Mucosa of rectum (tissue), 2 donors: ENCODE measurements at regions not wholly inside any gene's neighbourhood (a gene's known extent, or its start where the extent isn't known, plus 50 kb on each side); places are given as distances from the start of the nearest gene placed in this dataset.
"Not testable (repeated sequence)": the region's sequence is repeated elsewhere in the genome, so short reads cannot be mapped to it uniquely, and the experiment has no call there.

Source experiments
- H3K27ac ChIP-seq, 2 donors: one replicate each; pipeline ENCODE4 v1.7.0; 2013; ENCODE audit warnings: inconsistent platforms in 2 of 2, low read depth in 2 of 2, low read length in 2 of 2
- H3K27me3 ChIP-seq, 2 donors: one replicate each; pipeline ENCODE4 v1.7.0; 2013; ENCODE audit warnings: low read length in 2 of 2; ENCODE audit not compliant: control insufficient read depth in 2 of 2, insufficient read depth in 2 of 2
- H3K36me3 ChIP-seq, 2 donors: one replicate each; pipeline ENCODE4 v1.7.0; 2013; ENCODE audit warnings: low read length in 2 of 2; ENCODE audit not compliant: control insufficient read depth in 2 of 2, insufficient read depth in 2 of 2
- H3K4me1 ChIP-seq, 2 donors: one replicate each; pipeline ENCODE4 v1.7.0; 2013; ENCODE audit warnings: low read length in 2 of 2, mild to moderate bottlenecking in 1 of 2; ENCODE audit not compliant: control insufficient read depth in 2 of 2, insufficient read depth in 2 of 2
- H3K4me3 ChIP-seq, 2 donors: one replicate each; pipeline ENCODE4 v1.7.0; 2013; ENCODE audit warnings: low read length in 2 of 2
- H3K9ac ChIP-seq, 2 donors: one replicate each; pipeline ENCODE4 v1.7.0; 2013; ENCODE audit warnings: low read length in 2 of 2, low read depth in 1 of 2, mild to moderate bottlenecking in 1 of 2
- H3K9me3 ChIP-seq, 2 donors: one replicate each; pipeline ENCODE4 v1.7.0; 2013; ENCODE audit warnings: low read length in 2 of 2; ENCODE audit not compliant: control insufficient read depth in 2 of 2
- donor health status: healthy.
- donor health status: Normal muscosa, but diverticular disease.

- Histone ChIP-seq H3K36me3 (no peaks in the 10 kb centered on the region), H3K9ac (no peak overlapping the region), H3K27ac (no peak overlapping the region), H3K9me3 (no peaks in the 10 kb centered on the region), H3K4me1 (no peaks in the 10 kb centered on the region), H3K27me3 (no peaks in the 10 kb centered on the region), H3K4me3 (no peak overlapping the region)
Observed at GRCh38 chr13:89205856-89206520, 1534.8 kb downstream of the SLITRK5 start.

GRCh38 chr13:89212186-89212585, 1541.0 kb downstream of the SLITRK5 start:
- Histone ChIP-seq H3K4me3 (no peak overlapping the region), H3K36me3 (no peaks in the 10 kb centered on the region), H3K27ac (no peak overlapping the region), H3K4me1 (no peaks in the 10 kb centered on the region), H3K9me3 (no peaks in the 10 kb centered on the region), H3K27me3 (no peaks in the 10 kb centered on the region), H3K9ac (no peak overlapping the region)

DNA sequence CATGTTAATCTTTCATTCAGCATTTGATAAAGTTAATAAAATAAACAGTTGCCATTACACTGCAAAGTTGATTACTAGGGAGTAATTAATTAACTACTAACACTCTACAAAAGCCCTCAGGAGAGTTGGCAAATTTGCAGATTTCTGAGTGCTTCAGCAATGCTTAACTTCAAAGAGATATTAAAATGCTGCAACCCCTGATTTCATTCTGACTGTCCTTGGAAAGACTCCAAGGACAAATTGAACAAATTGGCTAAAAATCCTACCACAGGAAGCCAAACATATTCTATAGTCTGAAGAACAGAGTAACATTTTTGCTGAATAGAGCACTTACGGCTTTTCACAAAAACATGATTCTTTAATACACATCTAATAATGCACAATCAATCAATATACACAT, 1543.0 kb downstream of the SLITRK5 start:
- Histone ChIP-seq H3K4me1 (no peaks in the 10 kb centered on the region), H3K4me3 (no peak overlapping the region), H3K27ac (no peak overlapping the region), H3K27me3 (no peaks in the 10 kb centered on the region), H3K9me3 (no peaks in the 10 kb centered on the region), H3K9ac (no peak overlapping the region), H3K36me3 (no peaks in the 10 kb centered on the region)

DNA sequence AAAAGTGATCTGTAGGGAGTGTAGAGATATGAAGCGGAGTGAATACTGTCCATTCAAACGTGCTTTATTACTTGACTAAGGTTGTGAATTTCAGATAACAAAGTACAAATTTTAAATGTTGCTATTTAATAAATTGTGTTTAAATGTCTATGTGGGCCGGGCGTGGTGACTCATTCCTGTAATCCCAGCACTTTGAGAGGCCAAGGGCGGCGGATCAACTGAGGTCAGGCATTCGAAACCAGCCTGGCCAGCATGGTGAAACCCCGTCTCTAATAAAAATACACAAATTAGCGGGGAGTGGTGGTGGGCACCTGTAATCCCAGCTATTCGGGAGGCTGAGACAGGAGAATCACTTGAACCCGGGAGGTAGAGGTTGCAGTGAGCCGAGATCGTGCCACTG, 1544.1 kb downstream of the SLITRK5 start:
- H3K9me3 ChIP-seq, H3K27me3 ChIP-seq, H3K9ac ChIP-seq, H3K27ac ChIP-seq, H3K4me1 ChIP-seq, H3K36me3 ChIP-seq, H3K4me3 ChIP-seq: not testable (repeated sequence)

- H3K9ac ChIP-seq = no peak overlapping the region
- H3K9me3 ChIP-seq = peaks cover 4% of the 10 kb centered on the region in 2 donors
- H3K27me3 ChIP-seq = no peaks in the 10 kb centered on the region
- no peaks in the 10 kb centered on the region for H3K4me1 ChIP-seq
- no peaks in the 10 kb centered on the region for H3K36me3 ChIP-seq
- no peak overlapping the region for H3K27ac ChIP-seq
- H3K4me3 ChIP-seq = no peak overlapping the region
Observed at GRCh38 chr13:89217813-89218212, 1546.6 kb downstream of the SLITRK5 start.

GRCh38 chr13:89221557-89222158, 1550.5 kb downstream of the SLITRK5 start:
- Histone ChIP-seq H3K4me1 (no peaks in the 10 kb centered on the region), H3K9me3 (peaks cover 4% of the 10 kb centered on the region in 2 donors), H3K4me3 (no peak overlapping the region), H3K27me3 (no peaks in the 10 kb centered on the region), H3K27ac (no peak overlapping the region), H3K9ac (no peak overlapping the region), H3K36me3 (no peaks in the 10 kb centered on the region)

- Histone ChIP-seq H3K27ac (no peak overlapping the region), H3K4me3 (no peak overlapping the region), H3K4me1 (no peaks in the 10 kb centered on the region), H3K9ac (no peak overlapping the region), H3K36me3 (no peaks in the 10 kb centered on the region), H3K27me3 (no peaks in the 10 kb centered on the region), H3K9me3 (peaks cover 0 to 6% of the 10 kb centered on the region in 2 donors)
Observed at GRCh38 chr13:89227356-89227755, 1556.2 kb downstream of the SLITRK5 start.

- Histone ChIP-seq H3K9ac (no peak overlapping the region), H3K36me3 (no peaks in the 10 kb centered on the region), H3K27me3 (no peaks in the 10 kb centered on the region), H3K4me1 (no peaks in the 10 kb centered on the region), H3K27ac (no peak overlapping the region), H3K4me3 (no peak overlapping the region), H3K9me3 (no peaks in the 10 kb centered on the region)
Observed at GRCh38 chr13:89238496-89238895, 1567.3 kb downstream of the SLITRK5 start.

- Histone ChIP-seq H3K27ac (no peak overlapping the region), H3K9ac (no peak overlapping the region), H3K27me3 (no peaks in the 10 kb centered on the region), H3K4me1 (no peaks in the 10 kb centered on the region), H3K4me3 (no peak overlapping the region), H3K36me3 (no peaks in the 10 kb centered on the region), H3K9me3 (no peaks in the 10 kb centered on the region)
Observed at GRCh38 chr13:89239361-89240127, 1568.4 kb downstream of the SLITRK5 start.

- H3K27ac ChIP-seq = no peak overlapping the region
- no peaks in the 10 kb centered on the region for H3K4me1 ChIP-seq
- no peaks in the 10 kb centered on the region for H3K36me3 ChIP-seq
- H3K9ac ChIP-seq = no peak overlapping the region
- no peak overlapping the region for H3K4me3 ChIP-seq
- H3K9me3 ChIP-seq = peaks cover 0 to 5% of the 10 kb centered on the region in 2 donors
- H3K27me3 ChIP-seq = no peaks in the 10 kb centered on the region
Observed at GRCh38 chr13:89255844-89256406, 1584.8 kb downstream of the SLITRK5 start.
